HL-60 (cell line): ENCODE measurements at regions not wholly inside any gene's neighbourhood (a gene's known extent, or its start where the extent isn't known, plus 50 kb on each side); places are given as distances from the start of the nearest gene placed in this dataset.

Source experiments
- GABPA ChIP-seq: IDR thresholded peaks from 2 replicates; pipeline ENCODE4 v1.6.1; 2012; ENCODE audit warnings: low read depth
- POLR2AphosphoS5 ChIP-seq: IDR thresholded peaks from 2 replicates; pipeline ENCODE4 v1.6.1; 2012; ENCODE audit warnings: low read depth
- SPI1 ChIP-seq: IDR thresholded peaks from 2 replicates; pipeline ENCODE4 v1.6.1; 2012; ENCODE audit warnings: low read depth, mild to moderate bottlenecking, borderline replicate concordance
- TF ChIP-seq, protein P1 (sequence below): IDR thresholded peaks from one replicate; pipeline ENCODE4 v1.5.1; 2011; ENCODE audit warnings: low read length, control low read depth, inconsistent platforms; ENCODE audit not compliant: insufficient read depth
- TF ChIP-seq, protein P2 (sequence below): IDR thresholded peaks from 2 replicates; pipeline ENCODE4 v1.6.1; 2012; ENCODE audit warnings: low read depth; ENCODE audit not compliant: insufficient replicate concordance

DNA sequence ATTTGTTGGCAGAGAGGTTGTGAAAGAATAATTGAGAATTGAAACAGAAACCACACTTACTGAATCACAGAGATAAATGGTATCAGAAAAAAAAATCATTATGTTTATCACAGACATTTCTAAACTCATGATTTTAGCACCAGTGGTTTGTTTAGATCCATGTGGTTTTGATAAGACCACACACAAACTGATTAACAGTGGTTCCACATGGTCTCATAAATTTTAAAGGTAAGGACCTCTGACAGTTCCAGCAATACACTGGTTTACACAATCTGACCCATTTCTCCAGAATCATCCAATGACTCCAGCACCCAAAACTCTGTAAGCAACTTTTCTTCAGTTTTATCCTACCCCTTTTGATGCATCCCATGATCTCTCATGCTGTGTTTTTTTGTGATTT is 261.2 kb downstream of the ANXA1 start:
- TF ChIP-seq, protein P1, sequence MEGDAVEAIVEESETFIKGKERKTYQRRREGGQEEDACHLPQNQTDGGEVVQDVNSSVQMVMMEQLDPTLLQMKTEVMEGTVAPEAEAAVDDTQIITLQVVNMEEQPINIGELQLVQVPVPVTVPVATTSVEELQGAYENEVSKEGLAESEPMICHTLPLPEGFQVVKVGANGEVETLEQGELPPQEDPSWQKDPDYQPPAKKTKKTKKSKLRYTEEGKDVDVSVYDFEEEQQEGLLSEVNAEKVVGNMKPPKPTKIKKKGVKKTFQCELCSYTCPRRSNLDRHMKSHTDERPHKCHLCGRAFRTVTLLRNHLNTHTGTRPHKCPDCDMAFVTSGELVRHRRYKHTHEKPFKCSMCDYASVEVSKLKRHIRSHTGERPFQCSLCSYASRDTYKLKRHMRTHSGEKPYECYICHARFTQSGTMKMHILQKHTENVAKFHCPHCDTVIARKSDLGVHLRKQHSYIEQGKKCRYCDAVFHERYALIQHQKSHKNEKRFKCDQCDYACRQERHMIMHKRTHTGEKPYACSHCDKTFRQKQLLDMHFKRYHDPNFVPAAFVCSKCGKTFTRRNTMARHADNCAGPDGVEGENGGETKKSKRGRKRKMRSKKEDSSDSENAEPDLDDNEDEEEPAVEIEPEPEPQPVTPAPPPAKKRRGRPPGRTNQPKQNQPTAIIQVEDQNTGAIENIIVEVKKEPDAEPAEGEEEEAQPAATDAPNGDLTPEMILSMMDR, result no peak
- TF ChIP-seq SPI1 (no peak), GABPA (no peak), POLR2AphosphoS5 (no peak)
- TF ChIP-seq, protein P2, sequence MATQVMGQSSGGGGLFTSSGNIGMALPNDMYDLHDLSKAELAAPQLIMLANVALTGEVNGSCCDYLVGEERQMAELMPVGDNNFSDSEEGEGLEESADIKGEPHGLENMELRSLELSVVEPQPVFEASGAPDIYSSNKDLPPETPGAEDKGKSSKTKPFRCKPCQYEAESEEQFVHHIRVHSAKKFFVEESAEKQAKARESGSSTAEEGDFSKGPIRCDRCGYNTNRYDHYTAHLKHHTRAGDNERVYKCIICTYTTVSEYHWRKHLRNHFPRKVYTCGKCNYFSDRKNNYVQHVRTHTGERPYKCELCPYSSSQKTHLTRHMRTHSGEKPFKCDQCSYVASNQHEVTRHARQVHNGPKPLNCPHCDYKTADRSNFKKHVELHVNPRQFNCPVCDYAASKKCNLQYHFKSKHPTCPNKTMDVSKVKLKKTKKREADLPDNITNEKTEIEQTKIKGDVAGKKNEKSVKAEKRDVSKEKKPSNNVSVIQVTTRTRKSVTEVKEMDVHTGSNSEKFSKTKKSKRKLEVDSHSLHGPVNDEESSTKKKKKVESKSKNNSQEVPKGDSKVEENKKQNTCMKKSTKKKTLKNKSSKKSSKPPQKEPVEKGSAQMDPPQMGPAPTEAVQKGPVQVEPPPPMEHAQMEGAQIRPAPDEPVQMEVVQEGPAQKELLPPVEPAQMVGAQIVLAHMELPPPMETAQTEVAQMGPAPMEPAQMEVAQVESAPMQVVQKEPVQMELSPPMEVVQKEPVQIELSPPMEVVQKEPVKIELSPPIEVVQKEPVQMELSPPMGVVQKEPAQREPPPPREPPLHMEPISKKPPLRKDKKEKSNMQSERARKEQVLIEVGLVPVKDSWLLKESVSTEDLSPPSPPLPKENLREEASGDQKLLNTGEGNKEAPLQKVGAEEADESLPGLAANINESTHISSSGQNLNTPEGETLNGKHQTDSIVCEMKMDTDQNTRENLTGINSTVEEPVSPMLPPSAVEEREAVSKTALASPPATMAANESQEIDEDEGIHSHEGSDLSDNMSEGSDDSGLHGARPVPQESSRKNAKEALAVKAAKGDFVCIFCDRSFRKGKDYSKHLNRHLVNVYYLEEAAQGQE, result no peak
